IPS-18a (cell line): ENCODE measurements at regions not wholly inside any gene's neighbourhood (a gene's known extent, or its start where the extent isn't known, plus 50 kb on each side); places are given as distances from the start of the nearest gene placed in this dataset.

Experiments
- H3K27ac ChIP-seq: one replicate; pipeline ENCODE4 v1.5.1; 2013; ENCODE audit warnings: low read length
- H3K27me3 ChIP-seq: one replicate; pipeline ENCODE4 v1.6.1; 2013; ENCODE audit warnings: mild to moderate bottlenecking, low read length; ENCODE audit not compliant: control insufficient read depth, insufficient read depth
- H3K36me3 ChIP-seq: one replicate; pipeline ENCODE4 v1.6.1; 2013; ENCODE audit warnings: low read depth, low read length; ENCODE audit not compliant: control insufficient read depth
- H3K4me1 ChIP-seq: one replicate; pipeline ENCODE4 v1.6.1; 2013; ENCODE audit warnings: low read depth, low read length; ENCODE audit not compliant: control insufficient read depth
- H3K4me3 ChIP-seq: one replicate; pipeline ENCODE4 v1.5.1; 2013; ENCODE audit warnings: low read length
- H3K9ac ChIP-seq: one replicate; pipeline ENCODE4 v1.6.1; 2013; ENCODE audit warnings: mild to moderate bottlenecking, low read length, moderate library complexity
- H3K9me3 ChIP-seq: one replicate; pipeline ENCODE4 v1.6.1; 2013; ENCODE audit warnings: low read depth, low read length; ENCODE audit not compliant: control insufficient read depth

DNA sequence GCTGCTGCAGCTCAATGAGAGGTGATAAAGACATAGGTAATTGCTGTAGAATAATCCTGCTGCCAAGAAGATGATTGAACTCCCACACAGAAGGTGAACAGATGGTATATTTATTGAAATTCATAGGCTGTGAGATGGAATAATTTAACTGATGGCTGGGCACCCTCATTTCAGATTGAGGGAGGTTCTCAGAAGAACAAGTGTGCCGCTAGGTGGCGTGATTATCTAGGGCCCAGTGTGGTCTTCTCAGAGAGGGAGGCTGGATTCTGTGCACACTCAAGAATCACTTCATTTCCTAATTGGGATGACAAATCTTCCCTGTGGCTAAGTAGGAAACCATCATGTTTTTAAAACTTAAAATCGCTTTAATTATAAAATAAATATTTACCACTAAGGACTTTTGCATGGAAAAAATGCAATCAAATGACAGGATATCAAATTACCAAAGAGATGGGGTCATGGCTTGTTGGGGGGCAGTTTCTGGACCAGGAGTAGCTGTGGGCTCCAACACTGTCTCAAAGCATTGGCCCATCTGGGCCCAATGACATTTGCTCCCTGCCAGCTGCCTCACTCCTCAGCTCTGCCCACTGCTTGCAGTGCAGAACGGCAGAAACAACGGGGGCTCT, 132.3 kb downstream of the SNAPC1 start:
- H3K4me3 ChIP-seq = no peak overlapping the region
- no peak overlapping the region for H3K9ac ChIP-seq
- no peak overlapping the region for H3K27ac ChIP-seq
- H3K27me3 ChIP-seq = no peaks in the 10 kb centered on the region
- peaks cover 9% of the 10 kb centered on the region for H3K4me1 ChIP-seq
- H3K36me3 ChIP-seq = no peaks in the 10 kb centered on the region
- no peaks in the 10 kb centered on the region for H3K9me3 ChIP-seq

DNA sequence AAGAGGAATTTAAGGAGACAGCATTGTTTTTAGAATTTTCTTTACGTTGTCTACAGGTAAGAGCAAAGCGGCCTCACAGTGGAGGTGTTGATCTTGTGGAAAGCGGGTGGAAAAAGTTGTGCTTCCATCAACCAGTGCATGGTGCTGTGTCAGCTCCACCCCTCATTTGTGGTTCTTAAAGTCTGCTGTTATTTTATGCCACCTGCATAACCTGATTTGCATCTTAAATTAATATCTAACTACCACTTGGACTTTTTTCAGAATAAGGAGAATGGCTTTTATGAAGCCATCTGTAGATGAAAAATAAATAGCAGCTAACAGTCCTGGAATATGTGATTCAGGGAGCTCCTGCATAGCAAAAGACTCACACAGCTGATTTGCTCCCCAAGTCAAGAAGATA, 135.1 kb downstream of the SNAPC1 start:
- no peak overlapping the region for H3K27ac ChIP-seq
- no peaks in the 10 kb centered on the region for H3K27me3 ChIP-seq
- no peak overlapping the region for H3K4me3 ChIP-seq
- no peaks in the 10 kb centered on the region for H3K9me3 ChIP-seq
- no peaks in the 10 kb centered on the region for H3K36me3 ChIP-seq
- H3K4me1 ChIP-seq = no peaks in the 10 kb centered on the region
- H3K9ac ChIP-seq = no peak overlapping the region

- Histone ChIP-seq H3K27ac (no peak overlapping the region), H3K4me1 (no peaks in the 10 kb centered on the region), H3K9ac (no peak overlapping the region), H3K9me3 (no peaks in the 10 kb centered on the region), H3K36me3 (no peaks in the 10 kb centered on the region), H3K27me3 (no peaks in the 10 kb centered on the region), H3K4me3 (no peak overlapping the region)
Measured at GRCh38 chr14:61898568-61898967, 136.3 kb downstream of the SNAPC1 start.

DNA sequence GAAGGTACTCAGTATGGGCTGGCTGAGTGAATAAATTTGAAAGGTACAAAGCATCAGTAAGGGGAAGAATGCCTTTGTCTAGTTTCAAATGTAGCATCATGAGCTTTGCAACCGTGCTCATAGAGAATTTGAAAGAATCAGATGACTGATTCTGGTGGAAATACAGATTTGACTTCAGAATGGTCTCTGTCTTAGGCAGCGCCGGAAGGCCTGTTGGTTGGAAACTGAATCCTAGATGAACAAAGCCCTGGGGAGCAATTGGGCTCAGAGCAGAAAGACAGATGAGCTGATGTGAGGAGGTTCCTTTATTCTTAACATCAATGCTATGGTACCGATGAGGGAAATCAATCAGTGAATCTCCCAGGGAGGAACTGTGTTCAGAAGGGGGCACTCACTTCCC, 137.3 kb downstream of the SNAPC1 start:
- no peaks in the 10 kb centered on the region for H3K9me3 ChIP-seq
- H3K27ac ChIP-seq = no peak overlapping the region
- H3K9ac ChIP-seq = no peak overlapping the region
- H3K4me3 ChIP-seq = no peak overlapping the region
- no peaks in the 10 kb centered on the region for H3K27me3 ChIP-seq
- H3K4me1 ChIP-seq = no peaks in the 10 kb centered on the region
- H3K36me3 ChIP-seq = no peaks in the 10 kb centered on the region

- Histone ChIP-seq H3K9me3 (no peaks in the 10 kb centered on the region), H3K4me3 (no peak overlapping the region), H3K27me3 (no peaks in the 10 kb centered on the region), H3K9ac (no peak overlapping the region), H3K27ac (no peak overlapping the region), H3K36me3 (no peaks in the 10 kb centered on the region), H3K4me1 (no peaks in the 10 kb centered on the region)
Measured at GRCh38 chr14:61904946-61905345, 142.7 kb downstream of the SNAPC1 start.

- Histone ChIP-seq H3K27ac (no peak overlapping the region), H3K4me3 (no peak overlapping the region), H3K36me3 (no peaks in the 10 kb centered on the region), H3K9ac (no peak overlapping the region), H3K27me3 (no peaks in the 10 kb centered on the region), H3K9me3 (no peaks in the 10 kb centered on the region), H3K4me1 (no peaks in the 10 kb centered on the region)
Measured at GRCh38 chr14:61911574-61911973, 149.4 kb downstream of the SNAPC1 start.

- Histone ChIP-seq H3K9ac (no peak overlapping the region), H3K27me3 (no peaks in the 10 kb centered on the region)
Measured at GRCh38 chr14:61918998-61919397, 156.8 kb downstream of the SNAPC1 start.

GRCh38 chr14:61923348-61923747, 161.1 kb downstream of the SNAPC1 start:
- no peak overlapping the region for H3K4me3 ChIP-seq
- no peaks in the 10 kb centered on the region for H3K27me3 ChIP-seq
- no peak overlapping the region for H3K9ac ChIP-seq
- no peaks in the 10 kb centered on the region for H3K36me3 ChIP-seq
- H3K27ac ChIP-seq = no peak overlapping the region
- H3K4me1 ChIP-seq = peaks cover 17% of the 10 kb centered on the region
- no peaks in the 10 kb centered on the region for H3K9me3 ChIP-seq

More at GRCh38 chr14:61918998-61919397, 156.8 kb downstream of the SNAPC1 start:
- H3K4me3 ChIP-seq = no peak overlapping the region
- no peaks in the 10 kb centered on the region for H3K9me3 ChIP-seq
- H3K27ac ChIP-seq = no peak overlapping the region
- H3K4me1 ChIP-seq = no peaks in the 10 kb centered on the region
- no peaks in the 10 kb centered on the region for H3K36me3 ChIP-seq

DNA sequence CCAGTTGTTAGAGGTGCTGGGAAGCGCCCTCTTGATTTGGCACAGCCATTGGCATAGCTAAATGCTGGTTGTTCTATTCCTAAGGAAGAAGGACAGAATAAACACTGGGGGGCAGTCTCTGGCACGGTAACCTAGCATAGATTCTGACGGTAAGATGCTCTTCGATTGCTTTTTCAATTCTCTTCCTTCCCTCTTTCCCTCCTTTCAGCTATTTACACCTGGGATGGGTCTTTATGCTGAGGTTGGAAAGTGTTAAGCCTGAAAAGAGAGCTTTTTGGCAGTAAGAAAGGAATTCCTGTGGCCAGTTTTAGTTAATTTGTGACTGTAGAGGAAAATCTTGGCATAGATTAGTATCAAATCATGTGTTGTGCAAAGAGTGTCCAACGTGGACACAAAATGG, 162.8 kb downstream of the SNAPC1 start:
- no peak overlapping the region for H3K9ac ChIP-seq
- no peak overlapping the region for H3K4me3 ChIP-seq
- peaks cover 28% of the 10 kb centered on the region for H3K4me1 ChIP-seq
- no peaks in the 10 kb centered on the region for H3K27me3 ChIP-seq
- H3K9me3 ChIP-seq = no peaks in the 10 kb centered on the region
- no peaks in the 10 kb centered on the region for H3K36me3 ChIP-seq
- no peak overlapping the region for H3K27ac ChIP-seq

DNA sequence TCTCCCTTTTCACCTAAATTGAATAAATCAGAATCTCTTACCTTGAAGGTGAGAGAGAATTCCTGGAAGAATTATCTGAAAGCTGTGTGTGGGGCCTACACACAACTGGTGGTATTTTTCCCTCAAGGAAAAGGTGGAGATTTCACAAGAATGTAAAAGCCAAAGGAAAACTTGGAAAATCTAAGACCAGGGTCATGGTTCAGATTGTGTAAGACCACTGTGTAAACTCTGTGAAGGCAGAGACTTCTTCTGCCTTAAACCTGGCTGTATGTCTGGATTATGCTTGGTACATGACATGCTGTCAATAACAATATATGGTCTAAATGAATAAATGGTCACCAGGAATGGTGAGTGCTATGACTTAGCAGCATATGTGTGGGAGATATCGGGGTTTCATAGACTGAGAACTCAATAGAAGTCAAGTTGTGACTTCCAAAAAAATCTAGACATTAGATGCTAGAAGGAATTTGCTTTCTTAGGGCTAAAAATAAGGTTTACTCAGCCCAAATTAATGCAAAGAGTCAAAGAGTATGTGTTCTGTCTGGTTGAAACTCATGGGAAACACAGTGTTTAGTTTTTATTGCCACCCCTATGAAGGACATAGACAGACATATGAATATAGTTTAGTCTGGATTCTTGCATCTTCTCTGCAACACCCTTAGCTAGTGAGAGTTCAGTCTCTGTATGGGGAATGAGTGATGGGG, 163.7 kb downstream of the SNAPC1 start:
- H3K4me3 ChIP-seq = no peak overlapping the region
- H3K4me1 ChIP-seq = peaks cover 35% of the 10 kb centered on the region
- no peak overlapping the region for H3K27ac ChIP-seq
- no peaks in the 10 kb centered on the region for H3K9me3 ChIP-seq
- H3K36me3 ChIP-seq = no peaks in the 10 kb centered on the region
- H3K27me3 ChIP-seq = no peaks in the 10 kb centered on the region
- no peak overlapping the region for H3K9ac ChIP-seq

DNA sequence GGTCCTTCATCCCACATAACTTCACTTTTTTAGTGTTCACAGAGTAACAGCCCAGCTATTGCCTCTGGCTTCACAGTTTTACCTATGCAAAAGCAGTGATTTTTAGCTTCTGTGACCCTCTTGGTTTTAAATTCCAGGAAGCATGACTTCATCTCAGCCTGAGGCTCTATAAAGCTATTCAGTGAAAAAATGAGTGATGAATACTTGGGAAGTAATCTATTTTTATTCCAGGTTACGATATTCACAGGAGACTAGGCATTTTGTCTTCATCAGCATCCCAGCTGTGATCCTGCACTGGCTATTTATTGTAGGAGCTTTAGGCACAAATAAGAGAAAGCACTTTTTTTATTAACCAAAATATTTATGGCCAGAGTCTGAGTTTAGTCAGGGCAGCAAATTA, 164.8 kb downstream of the SNAPC1 start:
- no peak overlapping the region for H3K27ac ChIP-seq
- H3K4me1 ChIP-seq = peaks cover 38% of the 10 kb centered on the region
- no peak overlapping the region for H3K9ac ChIP-seq
- H3K27me3 ChIP-seq = no peaks in the 10 kb centered on the region
- no peaks in the 10 kb centered on the region for H3K36me3 ChIP-seq
- H3K4me3 ChIP-seq = no peak overlapping the region
- H3K9me3 ChIP-seq = no peaks in the 10 kb centered on the region

DNA sequence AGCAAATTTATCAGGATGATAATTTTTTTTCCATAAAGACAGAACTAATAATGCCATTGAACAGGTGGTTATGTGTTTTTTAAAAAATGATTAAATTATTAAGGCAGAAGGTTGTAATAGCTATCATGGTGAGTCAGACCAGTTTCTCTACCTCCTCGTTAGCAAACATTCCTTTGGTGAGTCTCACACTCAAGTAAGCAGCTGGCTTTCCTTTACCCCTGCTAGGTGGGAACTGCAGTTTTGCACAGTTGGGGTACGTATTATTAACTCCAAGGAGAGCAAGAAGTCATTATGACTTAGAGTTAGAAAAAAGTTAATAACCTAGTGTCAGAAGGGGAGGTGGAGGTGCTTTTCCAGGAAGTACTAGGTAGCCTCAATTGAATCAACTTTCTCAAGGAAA, 165.3 kb downstream of the SNAPC1 start:
- Histone ChIP-seq H3K9ac (no peak overlapping the region), H3K4me1 (peaks cover 38% of the 10 kb centered on the region), H3K27me3 (no peaks in the 10 kb centered on the region), H3K4me3 (no peak overlapping the region), H3K9me3 (no peaks in the 10 kb centered on the region), H3K27ac (no peak overlapping the region), H3K36me3 (no peaks in the 10 kb centered on the region)
